ENCODE measurements at regions not wholly inside any gene's neighbourhood (a gene's known extent, or its start where the extent isn't known, plus 50 kb on each side); places are given as distances from the start of the nearest gene placed in this dataset.

DNA sequence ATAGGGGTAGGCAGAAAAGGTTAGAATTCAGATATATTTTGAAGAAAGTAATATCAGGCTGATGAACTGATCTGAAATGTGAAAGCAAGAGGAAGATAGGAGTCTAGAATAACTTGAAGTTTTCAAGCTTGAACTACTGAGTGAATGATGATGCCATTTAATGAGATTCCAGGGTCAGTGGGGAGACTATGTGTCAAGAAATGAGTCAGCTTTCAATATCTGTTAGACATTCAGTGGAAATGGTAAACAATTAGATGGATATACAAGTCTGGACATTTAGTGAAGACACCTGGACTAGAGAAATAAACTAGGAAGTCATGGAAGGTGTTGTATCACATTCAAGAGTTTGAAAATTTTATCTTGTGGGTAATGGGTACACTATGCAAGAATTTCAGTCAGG lies 326.9 kb downstream of the FSIP2 start (continued):
- TF ChIP-seq ZKSCAN3 (CRISPR knock-in tag; IDR thresholded peaks at IDR 0.05) (no peak), ZBTB7A (IDR thresholded peaks at IDR 0.05; ENCODE audit: borderline replicate concordance, control insufficient read depth, low read depth, low read length) (no peak), NFYB (IDR thresholded peaks at IDR 0.05; ENCODE audit: extremely low read depth, insufficient read length) (no peak), CAMTA2 (CRISPR knock-in tag; conservative IDR thresholded peaks at IDR 0.05) (no peak), RFX7 (CRISPR knock-in tag; IDR thresholded peaks at IDR 0.05) (no peak), HCFC1 (IDR thresholded peaks at IDR 0.05; ENCODE audit: low read depth, low read length) (no peak)
- TF ChIP-seq, protein P1, sequence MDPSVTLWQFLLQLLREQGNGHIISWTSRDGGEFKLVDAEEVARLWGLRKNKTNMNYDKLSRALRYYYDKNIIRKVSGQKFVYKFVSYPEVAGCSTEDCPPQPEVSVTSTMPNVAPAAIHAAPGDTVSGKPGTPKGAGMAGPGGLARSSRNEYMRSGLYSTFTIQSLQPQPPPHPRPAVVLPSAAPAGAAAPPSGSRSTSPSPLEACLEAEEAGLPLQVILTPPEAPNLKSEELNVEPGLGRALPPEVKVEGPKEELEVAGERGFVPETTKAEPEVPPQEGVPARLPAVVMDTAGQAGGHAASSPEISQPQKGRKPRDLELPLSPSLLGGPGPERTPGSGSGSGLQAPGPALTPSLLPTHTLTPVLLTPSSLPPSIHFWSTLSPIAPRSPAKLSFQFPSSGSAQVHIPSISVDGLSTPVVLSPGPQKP (CRISPR knock-in tag; IDR thresholded peaks at IDR 0.05): no peak
- TF ChIP-seq, protein P2, sequence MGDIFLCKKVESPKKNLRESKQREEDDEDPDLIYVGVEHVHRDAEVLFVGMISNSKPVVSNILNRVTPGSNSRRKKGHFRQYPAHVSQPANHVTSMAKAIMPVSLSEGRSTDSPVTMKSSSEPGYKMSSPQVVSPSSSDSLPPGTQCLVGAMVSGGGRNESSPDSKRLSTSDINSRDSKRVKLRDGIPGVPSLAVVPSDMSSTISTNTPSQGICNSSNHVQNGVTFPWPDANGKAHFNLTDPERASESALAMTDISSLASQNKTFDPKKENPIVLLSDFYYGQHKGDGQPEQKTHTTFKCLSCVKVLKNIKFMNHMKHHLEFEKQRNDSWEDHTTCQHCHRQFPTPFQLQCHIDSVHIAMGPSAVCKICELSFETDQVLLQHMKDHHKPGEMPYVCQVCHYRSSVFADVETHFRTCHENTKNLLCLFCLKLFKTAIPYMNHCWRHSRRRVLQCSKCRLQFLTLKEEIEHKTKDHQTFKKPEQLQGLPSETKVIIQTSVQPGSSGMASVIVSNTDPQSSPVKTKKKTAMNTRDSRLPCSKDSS (IDR thresholded peaks at IDR 0.05; ENCODE audit: low read depth, partially characterized antibody): no peak

DNA sequence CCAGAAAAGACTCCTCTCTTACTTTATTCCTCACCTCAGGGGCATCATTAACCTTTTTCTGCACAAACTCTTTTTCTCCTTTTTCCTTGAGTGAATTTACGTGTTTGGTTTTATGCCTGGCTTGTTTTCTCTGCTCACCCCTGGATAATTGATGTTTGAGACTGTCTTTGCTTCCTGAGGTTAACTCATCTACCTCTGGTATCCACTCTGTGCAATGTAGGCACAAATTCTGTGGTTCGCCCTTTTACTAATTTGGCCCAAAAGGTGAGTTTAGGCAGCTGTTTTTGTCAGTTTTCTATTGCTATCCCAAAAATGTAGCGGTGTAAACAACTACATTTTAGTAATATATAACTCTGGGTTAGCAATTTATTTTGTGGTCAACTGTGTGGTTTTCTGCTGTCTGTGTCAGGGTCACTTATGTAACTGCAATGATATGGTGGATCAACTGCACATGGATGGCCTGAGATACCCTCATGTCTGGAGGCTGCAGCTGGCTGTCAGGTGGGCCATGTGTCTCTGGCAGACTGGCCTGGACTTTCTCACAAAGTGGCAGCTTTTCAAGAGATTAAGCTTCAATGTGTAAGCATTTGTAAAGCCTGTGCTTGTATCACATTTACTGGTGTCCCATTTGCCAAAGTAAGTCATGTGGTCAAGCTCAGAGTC lies 329.7 kb downstream of the FSIP2 start:
- no TSS peak for BruUV-seq (replicated peaks)
- Histone ChIP-seq H3K4me3 (no peak overlapping the region), H3K9me1 (ENCODE audit: control insufficient read depth, insufficient read depth, low read length) (no peaks in the 10 kb centered on the region), H3K9ac (ENCODE audit: insufficient read depth in 1 of 2, low read depth in 2 of 2, low read length in 2 of 2) (no peak overlapping the region), H3K36me3 (ENCODE audit: control insufficient read depth, insufficient read depth, low read length) (no peaks in the 10 kb centered on the region), H3K4me2 (ENCODE audit: insufficient read depth, low read length) (no peak overlapping the region), H3K4me1 (replicated peaks in 1 of 2; ENCODE audit: control insufficient read depth in 2 of 2, insufficient read depth in 2 of 2, low read length in 2 of 2) (no peaks in the 10 kb centered on the region), H3K27ac (ENCODE audit: extremely low read depth, low read depth, low read length) (no peak overlapping the region), H4K20me1 (replicated peaks; ENCODE audit: control insufficient read depth, insufficient read depth, low read length) (no peaks in the 10 kb centered on the region), H3K79me2 (ENCODE audit: control insufficient read depth, insufficient read depth, low read length) (no peaks in the 10 kb centered on the region), H2AFZ (ENCODE audit: low read depth, low read length) (no peak overlapping the region), H3K9me3 (replicated peaks; ENCODE audit: control insufficient read depth, insufficient read depth, low read depth, low read length) (no peaks in the 10 kb centered on the region; the same call in none of the 2 replicates), H3K27me3 (ENCODE audit: control insufficient read depth in 2 of 2, insufficient read depth in 2 of 2, low read length in 2 of 2) (no peaks in the 10 kb centered on the region)
- TF ChIP-seq, protein P3, sequence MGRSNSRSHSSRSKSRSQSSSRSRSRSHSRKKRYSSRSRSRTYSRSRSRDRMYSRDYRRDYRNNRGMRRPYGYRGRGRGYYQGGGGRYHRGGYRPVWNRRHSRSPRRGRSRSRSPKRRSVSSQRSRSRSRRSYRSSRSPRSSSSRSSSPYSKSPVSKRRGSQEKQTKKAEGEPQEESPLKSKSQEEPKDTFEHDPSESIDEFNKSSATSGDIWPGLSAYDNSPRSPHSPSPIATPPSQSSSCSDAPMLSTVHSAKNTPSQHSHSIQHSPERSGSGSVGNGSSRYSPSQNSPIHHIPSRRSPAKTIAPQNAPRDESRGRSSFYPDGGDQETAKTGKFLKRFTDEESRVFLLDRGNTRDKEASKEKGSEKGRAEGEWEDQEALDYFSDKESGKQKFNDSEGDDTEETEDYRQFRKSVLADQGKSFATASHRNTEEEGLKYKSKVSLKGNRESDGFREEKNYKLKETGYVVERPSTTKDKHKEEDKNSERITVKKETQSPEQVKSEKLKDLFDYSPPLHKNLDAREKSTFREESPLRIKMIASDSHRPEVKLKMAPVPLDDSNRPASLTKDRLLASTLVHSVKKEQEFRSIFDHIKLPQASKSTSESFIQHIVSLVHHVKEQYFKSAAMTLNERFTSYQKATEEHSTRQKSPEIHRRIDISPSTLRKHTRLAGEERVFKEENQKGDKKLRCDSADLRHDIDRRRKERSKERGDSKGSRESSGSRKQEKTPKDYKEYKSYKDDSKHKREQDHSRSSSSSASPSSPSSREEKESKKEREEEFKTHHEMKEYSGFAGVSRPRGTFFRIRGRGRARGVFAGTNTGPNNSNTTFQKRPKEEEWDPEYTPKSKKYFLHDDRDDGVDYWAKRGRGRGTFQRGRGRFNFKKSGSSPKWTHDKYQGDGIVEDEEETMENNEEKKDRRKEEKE (IDR thresholded peaks at IDR 0.05; ENCODE audit: borderline replicate concordance in 1 of 2, control insufficient read depth in 1 of 2, low read depth in 2 of 2, low read length in 1 of 2): no peak
- TF ChIP-seq ZNF23 (CRISPR knock-in tag; IDR thresholded peaks at IDR 0.05): no peak
- TF ChIP-seq, protein P4, sequence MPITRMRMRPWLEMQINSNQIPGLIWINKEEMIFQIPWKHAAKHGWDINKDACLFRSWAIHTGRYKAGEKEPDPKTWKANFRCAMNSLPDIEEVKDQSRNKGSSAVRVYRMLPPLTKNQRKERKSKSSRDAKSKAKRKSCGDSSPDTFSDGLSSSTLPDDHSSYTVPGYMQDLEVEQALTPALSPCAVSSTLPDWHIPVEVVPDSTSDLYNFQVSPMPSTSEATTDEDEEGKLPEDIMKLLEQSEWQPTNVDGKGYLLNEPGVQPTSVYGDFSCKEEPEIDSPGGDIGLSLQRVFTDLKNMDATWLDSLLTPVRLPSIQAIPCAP (CRISPR knock-in tag; IDR thresholded peaks at IDR 0.05; ENCODE audit: borderline replicate concordance): no peak
- TF ChIP-seq SAP30 (IDR thresholded peaks at IDR 0.05; ENCODE audit: borderline replicate concordance, insufficient read depth, low read depth, low read length, poor library complexity, severe bottlenecking): no peak
- no peak for TF ChIP-seq GTF2F1 (IDR thresholded peaks at IDR 0.05; ENCODE audit: low read depth, low read length)
- 0% methylated on average over 3 of the region's 3 CpGs for WGBS (ENCODE audit: insufficient coverage, low coverage, missing lambda C conversion rate)
- DNase-seq (ENCODE audit: extremely low read depth in 1 of 4, low spot score in 3 of 4) (no peak), FAIRE-seq (no peak), ATAC-seq (no peak)
- ChIA-PET CTCF (ENCODE audit: low intra/inter-chr PET ratio) (no interaction called here), POLR2A (no interaction called here)
- in situ Hi-C loops (cut with MboI): no loop called here
- intact Hi-C loops (cut with micrococcal nuclease): no loop called here
